NB4 (cell line): ENCODE measurements at regions not wholly inside any gene's neighbourhood (a gene's known extent, or its start where the extent isn't known, plus 50 kb on each side); places are given as distances from the start of the nearest gene placed in this dataset.

Experiments used
- MAX ChIP-seq: IDR thresholded peaks from 2 replicates; pipeline ENCODE4 v1.6.1; 2011; ENCODE audit warnings: low read depth, low read length
- MYC ChIP-seq: IDR thresholded peaks from 2 replicates; pipeline ENCODE4 v1.6.1; 2011; ENCODE audit warnings: low read depth, low read length
- POLR2A ChIP-seq: IDR thresholded peaks from 2 replicates; pipeline ENCODE4 v1.6.1; 2011; ENCODE audit warnings: mild to moderate bottlenecking; ENCODE audit not compliant: insufficient read length; ENCODE audit errors: extremely low read depth
- TF ChIP-seq, protein P1 (sequence below): IDR thresholded peaks from one replicate; pipeline ENCODE4 v1.5.1; 2012; ENCODE audit warnings: low read depth, low read length

DNA sequence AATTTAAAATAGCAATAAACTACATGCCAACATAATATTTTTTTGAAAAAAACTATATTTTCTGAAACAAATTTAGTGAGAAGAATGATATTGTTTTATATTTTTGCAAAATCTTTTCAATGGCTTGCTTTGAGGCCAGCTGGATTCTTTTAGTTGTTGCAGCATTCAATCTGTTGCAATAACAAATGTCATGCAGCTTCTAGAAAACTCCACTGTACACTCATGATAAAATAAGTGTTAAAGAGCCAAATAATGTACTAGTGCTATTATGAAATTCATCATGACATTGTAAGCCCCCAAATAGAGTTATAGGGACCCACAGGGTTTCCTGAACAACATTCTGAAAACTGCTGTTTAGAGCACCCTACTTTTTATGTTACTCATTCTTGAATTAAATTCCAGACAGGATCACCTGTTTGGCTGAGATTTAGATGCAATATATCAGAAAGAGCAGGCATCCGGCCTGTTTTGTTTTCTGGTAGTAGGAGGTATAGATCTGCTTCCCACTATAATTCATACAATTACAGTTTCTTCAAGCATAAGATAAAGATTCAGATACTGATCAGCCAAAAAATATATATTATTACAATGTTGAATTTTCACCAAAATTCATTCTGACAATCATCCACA lies 703.0 kb upstream of the ZNF385D start:
- TF ChIP-seq MYC (no peak), POLR2A (no peak), MAX (no peak)
- TF ChIP-seq, protein P1, sequence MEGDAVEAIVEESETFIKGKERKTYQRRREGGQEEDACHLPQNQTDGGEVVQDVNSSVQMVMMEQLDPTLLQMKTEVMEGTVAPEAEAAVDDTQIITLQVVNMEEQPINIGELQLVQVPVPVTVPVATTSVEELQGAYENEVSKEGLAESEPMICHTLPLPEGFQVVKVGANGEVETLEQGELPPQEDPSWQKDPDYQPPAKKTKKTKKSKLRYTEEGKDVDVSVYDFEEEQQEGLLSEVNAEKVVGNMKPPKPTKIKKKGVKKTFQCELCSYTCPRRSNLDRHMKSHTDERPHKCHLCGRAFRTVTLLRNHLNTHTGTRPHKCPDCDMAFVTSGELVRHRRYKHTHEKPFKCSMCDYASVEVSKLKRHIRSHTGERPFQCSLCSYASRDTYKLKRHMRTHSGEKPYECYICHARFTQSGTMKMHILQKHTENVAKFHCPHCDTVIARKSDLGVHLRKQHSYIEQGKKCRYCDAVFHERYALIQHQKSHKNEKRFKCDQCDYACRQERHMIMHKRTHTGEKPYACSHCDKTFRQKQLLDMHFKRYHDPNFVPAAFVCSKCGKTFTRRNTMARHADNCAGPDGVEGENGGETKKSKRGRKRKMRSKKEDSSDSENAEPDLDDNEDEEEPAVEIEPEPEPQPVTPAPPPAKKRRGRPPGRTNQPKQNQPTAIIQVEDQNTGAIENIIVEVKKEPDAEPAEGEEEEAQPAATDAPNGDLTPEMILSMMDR: no peak
